GM23338 (cell line): ENCODE measurements at regions not wholly inside any gene's neighbourhood (a gene's known extent, or its start where the extent isn't known, plus 50 kb on each side); places are given as distances from the start of the nearest gene placed in this dataset.

Source experiments
- EZH2phosphoT487 ChIP-seq: fragments of 200-600 bp; sonication (generic); IDR thresholded peaks from one replicate; pipeline ENCODE4 v1.8.1; 2018; ENCODE audit warnings: antibody characterized with exemption; ENCODE audit not compliant: unreplicated experiment
- POLR2AphosphoS5 ChIP-seq: IDR thresholded peaks from 2 replicates; pipeline ENCODE4 v1.6.1; 2016; ENCODE audit warnings: antibody characterized with exemption, low read depth
- TF ChIP-seq, protein P1 (sequence below), 2 experiments: fragments of 200-600 bp in 1 of 2; sonication (generic) in 1 of 2; conservative IDR thresholded peaks; 2 replicates each; pipeline versions ENCODE4 v1.5.1 to v1.6.1; 2016 to 2017; ENCODE audit warnings: antibody characterized with exemption in 2 of 2, low read depth in 2 of 2, mild to moderate bottlenecking in 2 of 2, moderate library complexity in 1 of 2

DNA sequence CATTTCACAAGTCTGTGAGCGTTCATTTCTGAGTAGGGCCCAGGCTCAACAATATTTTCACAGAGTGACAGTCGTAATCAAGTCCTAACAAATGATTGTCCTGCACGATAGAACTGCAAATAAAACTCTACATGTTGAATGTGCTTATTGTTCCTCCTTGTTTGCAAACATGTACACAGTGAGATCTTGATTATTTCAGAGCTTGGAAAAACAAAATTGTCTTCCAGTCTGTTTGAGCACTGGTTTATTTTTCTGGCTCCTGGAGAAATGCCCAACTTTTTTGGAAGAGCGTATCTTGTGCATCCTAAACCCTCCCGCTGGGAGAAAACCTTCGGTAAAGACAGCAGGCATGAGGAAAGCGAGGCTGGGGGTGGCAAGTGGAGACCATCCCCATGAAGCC is 91.1 kb downstream of the TEX36 start:
- TF ChIP-seq, protein P1, sequence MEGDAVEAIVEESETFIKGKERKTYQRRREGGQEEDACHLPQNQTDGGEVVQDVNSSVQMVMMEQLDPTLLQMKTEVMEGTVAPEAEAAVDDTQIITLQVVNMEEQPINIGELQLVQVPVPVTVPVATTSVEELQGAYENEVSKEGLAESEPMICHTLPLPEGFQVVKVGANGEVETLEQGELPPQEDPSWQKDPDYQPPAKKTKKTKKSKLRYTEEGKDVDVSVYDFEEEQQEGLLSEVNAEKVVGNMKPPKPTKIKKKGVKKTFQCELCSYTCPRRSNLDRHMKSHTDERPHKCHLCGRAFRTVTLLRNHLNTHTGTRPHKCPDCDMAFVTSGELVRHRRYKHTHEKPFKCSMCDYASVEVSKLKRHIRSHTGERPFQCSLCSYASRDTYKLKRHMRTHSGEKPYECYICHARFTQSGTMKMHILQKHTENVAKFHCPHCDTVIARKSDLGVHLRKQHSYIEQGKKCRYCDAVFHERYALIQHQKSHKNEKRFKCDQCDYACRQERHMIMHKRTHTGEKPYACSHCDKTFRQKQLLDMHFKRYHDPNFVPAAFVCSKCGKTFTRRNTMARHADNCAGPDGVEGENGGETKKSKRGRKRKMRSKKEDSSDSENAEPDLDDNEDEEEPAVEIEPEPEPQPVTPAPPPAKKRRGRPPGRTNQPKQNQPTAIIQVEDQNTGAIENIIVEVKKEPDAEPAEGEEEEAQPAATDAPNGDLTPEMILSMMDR (conservative IDR thresholded peaks at IDR 0.05; ENCODE audit: low read depth in 2 of 2) = no peak
- TF ChIP-seq EZH2phosphoT487 (no peak), POLR2AphosphoS5 (no peak)
